Thymus (tissue), 11 donors: ENCODE measurements at regions not wholly inside any gene's neighbourhood (a gene's known extent, or its start where the extent isn't known, plus 50 kb on each side); places are given as distances from the start of the nearest gene placed in this dataset.
"Not testable (repeated sequence)": the region's sequence is repeated elsewhere in the genome, so short reads cannot be mapped to it uniquely, and the experiment has no call there.

Source experiments
- DNase-seq, 9 donors: peaks; one replicate each; pipeline ENCODE4 v3.0.0-alpha.2; 2013; ENCODE audit warnings: low spot score in 9 of 9, low read depth in 6 of 9, missing footprints in 1 of 9
- H3K27ac ChIP-seq, 2 donors: one replicate each; pipeline ENCODE4 v1.5.1; 2013; ENCODE audit warnings: control low read depth in 1 of 2, low read depth in 1 of 2, low read length in 1 of 2, mild to moderate bottlenecking in 1 of 2, moderate library complexity in 1 of 2
- H3K27me3 ChIP-seq, 2 donors: one replicate each; pipeline ENCODE4 v1.5.1; 2013; ENCODE audit warnings: low read length in 1 of 2; ENCODE audit not compliant: control insufficient read depth in 2 of 2, insufficient read depth in 1 of 2
- H3K36me3 ChIP-seq, 2 donors: one replicate each; pipeline ENCODE4 v1.5.1; 2013; ENCODE audit warnings: low read length in 1 of 2, mild to moderate bottlenecking in 1 of 2, moderate library complexity in 1 of 2; ENCODE audit not compliant: control insufficient read depth in 2 of 2, insufficient read depth in 2 of 2
- H3K4me1 ChIP-seq, 2 donors: one replicate each; pipeline ENCODE4 v1.5.1; 2013; ENCODE audit warnings: low read length in 2 of 2; ENCODE audit not compliant: control insufficient read depth in 2 of 2, insufficient read depth in 2 of 2
- H3K4me3 ChIP-seq, 2 donors: one replicate each; pipeline ENCODE4 v1.5.1; 2013; ENCODE audit warnings: low read length in 2 of 2, control low read depth in 1 of 2, mild to moderate bottlenecking in 1 of 2
- H3K9me3 ChIP-seq, 2 donors: one replicate each; pipeline ENCODE4 v1.5.1; 2013; ENCODE audit warnings: low read length in 1 of 2, mild to moderate bottlenecking in 1 of 2; ENCODE audit not compliant: control insufficient read depth in 2 of 2, insufficient read depth in 1 of 2
- WGBS: extraction: QIAGEN DNeasy Blood & Tissue Kit; methylation state at CpG from one replicate; pipeline ENCODE4 v1.1.7; 2013; 5-methylcytosine and 5-hydroxymethylcytosine counted together
- donor health status: healthy.

- DNase-seq: no peak
- Histone ChIP-seq H3K27me3 (no peaks in the 10 kb centered on the region), H3K36me3 (no peaks in the 10 kb centered on the region), H3K27ac (no peak overlapping the region), H3K4me1 (no peaks in the 10 kb centered on the region), H3K9me3 (no peaks in the 10 kb centered on the region), H3K4me3 (no peak overlapping the region)
- 96% methylated on average over 4 of the region's 4 CpGs for WGBS
Observed at GRCh38 chrX:138875472-138875871, 164.0 kb upstream of the FGF13 start.

- no peaks in the 10 kb centered on the region for H3K27me3 ChIP-seq
- H3K27ac ChIP-seq: no peak overlapping the region
- no peaks in the 10 kb centered on the region for H3K9me3 ChIP-seq
- H3K36me3 ChIP-seq: no peaks in the 10 kb centered on the region
- WGBS: 94% methylated on average over 5 of the region's 5 CpGs
- no peak for DNase-seq
- H3K4me1 ChIP-seq: no peaks in the 10 kb centered on the region
- no peak overlapping the region for H3K4me3 ChIP-seq
Observed at GRCh38 chrX:138874271-138874935, 162.9 kb upstream of the FGF13 start.

- WGBS: 93% methylated on average over 6 of the region's 6 CpGs
- H3K27me3 ChIP-seq, H3K4me3 ChIP-seq, H3K36me3 ChIP-seq, H3K4me1 ChIP-seq, H3K9me3 ChIP-seq, DNase-seq, H3K27ac ChIP-seq: not testable (repeated sequence)
Observed at GRCh38 chrX:138873640-138874039, 162.1 kb upstream of the FGF13 start.

- H3K27me3 ChIP-seq: no peaks in the 10 kb centered on the region
- no peaks in the 10 kb centered on the region for H3K36me3 ChIP-seq
- DNase-seq: no peak
- 96% methylated on average over 1 of the region's 1 CpG for WGBS
- H3K9me3 ChIP-seq: no peaks in the 10 kb centered on the region
- no peak overlapping the region for H3K27ac ChIP-seq
- H3K4me1 ChIP-seq: no peaks in the 10 kb centered on the region
- no peak overlapping the region for H3K4me3 ChIP-seq
Observed at GRCh38 chrX:138872537-138872936, 161.0 kb upstream of the FGF13 start.

GRCh38 chrX:138871739-138872138, 160.2 kb upstream of the FGF13 start:
- DNase-seq: no peak
- no peaks in the 10 kb centered on the region for H3K27me3 ChIP-seq
- no peaks in the 10 kb centered on the region for H3K36me3 ChIP-seq
- H3K4me1 ChIP-seq: no peaks in the 10 kb centered on the region
- no peak overlapping the region for H3K4me3 ChIP-seq
- H3K9me3 ChIP-seq: no peaks in the 10 kb centered on the region
- 98% methylated on average over 3 of the region's 3 CpGs for WGBS
- H3K27ac ChIP-seq: no peak overlapping the region

- no peaks in the 10 kb centered on the region for H3K27me3 ChIP-seq
- no peak overlapping the region for H3K27ac ChIP-seq
- whole genome bisulfite sequencing: 96% methylated on average over 4 of the region's 4 CpGs
- no peaks in the 10 kb centered on the region for H3K9me3 ChIP-seq
- H3K4me3 ChIP-seq: no peak overlapping the region
- no peak for DNase-seq
- H3K36me3 ChIP-seq: no peaks in the 10 kb centered on the region
- H3K4me1 ChIP-seq: no peaks in the 10 kb centered on the region
Observed at GRCh38 chrX:138866643-138867042, 155.1 kb upstream of the FGF13 start.

- no peak overlapping the region for H3K4me3 ChIP-seq
- H3K4me1 ChIP-seq: no peaks in the 10 kb centered on the region
- H3K27me3 ChIP-seq: no peaks in the 10 kb centered on the region
- H3K36me3 ChIP-seq: no peaks in the 10 kb centered on the region
- no peak overlapping the region for H3K27ac ChIP-seq
- WGBS: 95% methylated on average over 6 of the region's 6 CpGs
- no peaks in the 10 kb centered on the region for H3K9me3 ChIP-seq
- DNase-seq: no peak
Observed at GRCh38 chrX:138865093-138865649, 153.7 kb upstream of the FGF13 start.

GRCh38 chrX:138859421-138859820, 147.9 kb upstream of the FGF13 start:
- no peaks in the 10 kb centered on the region for H3K9me3 ChIP-seq
- no peaks in the 10 kb centered on the region for H3K36me3 ChIP-seq
- no peaks in the 10 kb centered on the region for H3K27me3 ChIP-seq
- H3K4me1 ChIP-seq: no peaks in the 10 kb centered on the region
- no peak overlapping the region for H3K27ac ChIP-seq
- no peak overlapping the region for H3K4me3 ChIP-seq
- 90% methylated on average over 2 of the region's 2 CpGs for WGBS
- no peak for DNase-seq

GRCh38 chrX:138858951-138859350, 147.4 kb upstream of the FGF13 start:
- H3K36me3 ChIP-seq: no peaks in the 10 kb centered on the region
- H3K27ac ChIP-seq: no peak overlapping the region
- H3K9me3 ChIP-seq: no peaks in the 10 kb centered on the region
- no peak overlapping the region for H3K4me3 ChIP-seq
- no peaks in the 10 kb centered on the region for H3K4me1 ChIP-seq
- 34% methylated on average over 4 of the region's 4 CpGs for WGBS
- no peak for DNase-seq
- no peaks in the 10 kb centered on the region for H3K27me3 ChIP-seq
